ENCODE measurements at regions not wholly inside any gene's neighbourhood (a gene's known extent, or its start where the extent isn't known, plus 50 kb on each side); places are given as distances from the start of the nearest gene placed in this dataset.

- Mint-ChIP-seq H3K9me3 (ENCODE audit: unreplicated experiment) (peaks cover 2% of the 10 kb centered on the region), H3K27me3 (ENCODE audit: unreplicated experiment) (no peaks in the 10 kb centered on the region), H3K36me3 (ENCODE audit: unreplicated experiment) (no peaks in the 10 kb centered on the region), H3K27ac (ENCODE audit: unreplicated experiment) (no peak overlapping the region), H3K4me3 (ENCODE audit: unreplicated experiment) (no peak overlapping the region), H3K4me1 (ENCODE audit: low read depth, unreplicated experiment) (no peaks in the 10 kb centered on the region)
- DNase-seq: no peak
- TF ChIP-seq CTCF (IDR thresholded peaks at IDR 0.05; ENCODE audit: partially characterized antibody, unreplicated experiment): no peak
These were observed 277.6 kb downstream of the SPANXN1 start for GRCh38 chrX:145524931-145525330.

DNA sequence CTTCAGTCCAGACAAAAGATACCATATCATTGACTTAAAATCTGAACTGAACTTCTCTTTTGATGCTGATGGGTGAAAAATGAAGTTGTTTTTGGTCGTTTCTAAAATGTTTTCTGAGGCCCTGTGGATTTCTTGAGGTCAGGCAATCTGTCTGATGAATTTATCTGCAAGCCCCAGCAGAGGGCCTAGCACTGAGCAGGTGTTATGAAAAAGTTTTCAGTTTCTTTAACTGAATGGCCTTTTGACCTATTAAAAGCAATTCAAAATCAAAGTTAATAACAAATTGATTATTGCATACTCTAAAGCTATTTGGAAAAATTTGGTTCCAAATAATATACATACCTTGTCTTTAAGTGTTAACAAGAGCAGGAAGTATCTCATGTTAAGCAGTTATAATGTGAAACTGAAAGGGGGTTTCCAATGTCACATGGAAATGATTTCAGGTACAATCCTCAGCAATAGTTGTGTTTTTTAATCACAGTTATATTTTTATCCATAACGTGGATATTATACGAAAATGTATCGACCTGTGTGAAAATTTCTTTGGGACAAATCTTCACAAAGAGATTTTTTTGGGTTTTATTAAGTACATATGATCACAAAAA is 285.0 kb downstream of the SPANXN1 start:
- no peak overlapping the region for H3K4me3 Mint-ChIP-seq (ENCODE audit: unreplicated experiment)
- no peaks in the 10 kb centered on the region for H3K27me3 Mint-ChIP-seq (ENCODE audit: unreplicated experiment)
- no peak overlapping the region for H3K27ac Mint-ChIP-seq (ENCODE audit: unreplicated experiment)
- H3K4me1 Mint-ChIP-seq (ENCODE audit: low read depth, unreplicated experiment): no peaks in the 10 kb centered on the region
- no peak for DNase-seq
- H3K36me3 Mint-ChIP-seq (ENCODE audit: unreplicated experiment): no peaks in the 10 kb centered on the region
- peaks cover 2% of the 10 kb centered on the region for H3K9me3 Mint-ChIP-seq (ENCODE audit: unreplicated experiment)
- TF ChIP-seq CTCF (IDR thresholded peaks at IDR 0.05; ENCODE audit: partially characterized antibody, unreplicated experiment): no peak

- Mint-ChIP-seq H3K4me1 (ENCODE audit: low read depth, unreplicated experiment) (no peaks in the 10 kb centered on the region), H3K36me3 (ENCODE audit: unreplicated experiment) (no peaks in the 10 kb centered on the region), H3K9me3 (ENCODE audit: unreplicated experiment) (no peaks in the 10 kb centered on the region), H3K4me3 (ENCODE audit: unreplicated experiment) (no peak overlapping the region), H3K27me3 (ENCODE audit: unreplicated experiment) (no peaks in the 10 kb centered on the region), H3K27ac (ENCODE audit: unreplicated experiment) (no peak overlapping the region)
- no peak for DNase-seq
- no peak for TF ChIP-seq CTCF (IDR thresholded peaks at IDR 0.05; ENCODE audit: partially characterized antibody, unreplicated experiment)
These were observed 284.1 kb upstream of the SLITRK2 start for GRCh38 chrX:145533534-145533933.

- no peak for TF ChIP-seq CTCF (IDR thresholded peaks at IDR 0.05; ENCODE audit: partially characterized antibody, unreplicated experiment)
- H3K9me3 Mint-ChIP-seq (ENCODE audit: unreplicated experiment): peaks cover 2% of the 10 kb centered on the region
These were observed 268.1 kb upstream of the SLITRK2 start for GRCh38 chrX:145549496-145549895.

GRCh38 chrX:145552643-145553042 is 265.0 kb upstream of the SLITRK2 start:
- Mint-ChIP-seq H3K4me3 (ENCODE audit: unreplicated experiment) (no peak overlapping the region), H3K36me3 (ENCODE audit: unreplicated experiment) (no peaks in the 10 kb centered on the region), H3K27ac (ENCODE audit: unreplicated experiment) (no peak overlapping the region), H3K9me3 (ENCODE audit: unreplicated experiment) (peaks cover 2% of the 10 kb centered on the region), H3K4me1 (ENCODE audit: low read depth, unreplicated experiment) (peaks cover 4% of the 10 kb centered on the region), H3K27me3 (ENCODE audit: unreplicated experiment) (no peaks in the 10 kb centered on the region)
- no peak for DNase-seq
- peak; percentile 39 for TF ChIP-seq CTCF (IDR thresholded peaks at IDR 0.05; ENCODE audit: partially characterized antibody, unreplicated experiment)

More at GRCh38 chrX:145549496-145549895, 268.1 kb upstream of the SLITRK2 start:
- DNase-seq: no peak
- Mint-ChIP-seq H3K36me3 (ENCODE audit: unreplicated experiment) (no peaks in the 10 kb centered on the region), H3K4me3 (ENCODE audit: unreplicated experiment) (no peak overlapping the region), H3K27me3 (ENCODE audit: unreplicated experiment) (no peaks in the 10 kb centered on the region), H3K4me1 (ENCODE audit: low read depth, unreplicated experiment) (peaks cover 2% of the 10 kb centered on the region), H3K27ac (ENCODE audit: unreplicated experiment) (no peak overlapping the region)
